Hepatocyte (in vitro differentiated cells): ENCODE measurements at regions not wholly inside any gene's neighbourhood (a gene's known extent, or its start where the extent isn't known, plus 50 kb on each side); places are given as distances from the start of the nearest gene placed in this dataset.

ENCODE experiments used
- DNase-seq: peaks from one replicate; pipeline ENCODE4 v3.0.0-alpha.2; 2016; ENCODE audit warnings: low spot score
- H2AFZ ChIP-seq: fragments of 200-600 bp; sonication (generic); 2 replicates; pipeline ENCODE4 v1.6.0; 2016; ENCODE audit warnings: antibody characterized with exemption, mild to moderate bottlenecking
- H3K27ac ChIP-seq: fragments of 200-600 bp; sonication (generic); 2 replicates; pipeline ENCODE4 v1.5.1; 2016; ENCODE audit warnings: mild to moderate bottlenecking
- H3K27me3 ChIP-seq: fragments of 200-600 bp; sonication (generic); 2 replicates; pipeline ENCODE4 v1.6.1; 2016
- H3K36me3 ChIP-seq: fragments of 200-600 bp; sonication (generic); replicated peaks from 2 replicates; pipeline ENCODE4 v1.5.1; 2016; ENCODE audit warnings: low read depth; ENCODE audit not compliant: insufficient read depth
- H3K4me1 ChIP-seq: fragments of 200-600 bp; sonication (generic); 2 replicates; pipeline ENCODE4 v1.5.1; 2016; ENCODE audit warnings: mild to moderate bottlenecking, moderate library complexity; ENCODE audit not compliant: insufficient read depth
- H3K4me2 ChIP-seq: fragments of 200-600 bp; sonication (generic); 2 replicates; pipeline ENCODE4 v1.6.0; 2016
- H3K4me3 ChIP-seq: fragments of 200-600 bp; sonication (generic); 2 replicates; pipeline ENCODE4 v1.5.1; 2016; ENCODE audit warnings: mild to moderate bottlenecking
- H3K79me2 ChIP-seq: fragments of 200-600 bp; sonication (generic); 2 replicates; pipeline ENCODE4 v1.6.0; 2017; ENCODE audit warnings: mild to moderate bottlenecking
- H3K9me2 ChIP-seq: fragments of 200-600 bp; sonication (generic); replicated peaks from 2 replicates; pipeline ENCODE4 v1.6.0; 2017; ENCODE audit warnings: mild to moderate bottlenecking; ENCODE audit not compliant: insufficient read depth
- H3K9me3 ChIP-seq: fragments of 200-600 bp; sonication (generic); 2 replicates; pipeline ENCODE4 v1.5.1; 2016; ENCODE audit warnings: low read depth, mild to moderate bottlenecking
- H4K20me1 ChIP-seq: fragments of 200-600 bp; sonication (generic); 2 replicates; pipeline ENCODE4 v1.6.0; 2016; ENCODE audit warnings: mild to moderate bottlenecking; ENCODE audit not compliant: insufficient read depth, poor library complexity, severe bottlenecking
- EZH2 ChIP-seq: fragments of 200-600 bp; sonication (generic); IDR thresholded peaks from 2 replicates; pipeline ENCODE4 v1.6.1; 2016; ENCODE audit warnings: antibody characterized with exemption, mild to moderate bottlenecking, borderline replicate concordance
- EZH2phosphoT487 ChIP-seq: fragments of 200-600 bp; sonication (generic); IDR thresholded peaks from one replicate; pipeline ENCODE4 v1.6.1; 2018; ENCODE audit warnings: antibody characterized with exemption, mild to moderate bottlenecking, low read depth, moderate library complexity; ENCODE audit not compliant: unreplicated experiment, severe bottlenecking
- WGBS: methylation state at CpG from one replicate; pipeline ENCODE4 v1.1.6; 2016; ENCODE audit warnings: low lambda C conversion rate; ENCODE audit errors: missing lambda C conversion rate; 5-methylcytosine and 5-hydroxymethylcytosine counted together
- TF ChIP-seq, protein P1 (sequence below): fragments of 200-600 bp; sonication (generic); IDR thresholded peaks from 2 replicates; pipeline ENCODE4 v1.5.1; 2016; ENCODE audit warnings: antibody characterized with exemption, mild to moderate bottlenecking; ENCODE audit not compliant: poor library complexity

DNA sequence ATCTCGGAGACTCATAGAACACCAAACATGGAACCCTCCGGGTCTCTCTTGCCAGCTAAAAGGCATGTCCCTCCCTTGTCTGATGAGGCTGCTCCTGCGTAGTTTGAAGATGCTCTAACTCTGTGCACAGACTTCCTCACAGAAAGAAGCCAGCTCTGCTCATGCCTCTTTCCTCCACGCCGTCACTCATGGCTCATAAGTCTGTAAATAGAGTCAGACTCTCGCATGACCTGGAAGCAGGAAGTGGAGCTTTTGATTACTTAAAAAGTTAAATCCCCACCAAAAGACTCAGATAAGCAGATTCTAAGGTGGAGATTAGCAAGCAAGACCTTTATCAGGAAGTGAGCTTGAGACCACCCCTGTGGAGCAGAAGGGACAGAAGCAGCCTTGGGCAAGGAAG is 171.6 kb downstream of the TRIM33 start:
- DNase-seq, result no peak
- Histone ChIP-seq H3K79me2 (no peaks in the 10 kb centered on the region), H3K4me1 (no peaks in the 10 kb centered on the region), H2AFZ (no peak overlapping the region), H3K9me3 (no peaks in the 10 kb centered on the region), H3K4me3 (no peak overlapping the region), H3K4me2 (no peak overlapping the region), H3K36me3 (no peaks in the 10 kb centered on the region), H3K27me3 (no peaks in the 10 kb centered on the region), H4K20me1 (no peaks in the 10 kb centered on the region), H3K27ac (no peak overlapping the region), H3K9me2 (no peaks in the 10 kb centered on the region)
- WGBS, result 69% methylated on average over 6 of the region's 6 CpGs
- TF ChIP-seq EZH2 (no peak), EZH2phosphoT487 (no peak)
- TF ChIP-seq, protein P1, sequence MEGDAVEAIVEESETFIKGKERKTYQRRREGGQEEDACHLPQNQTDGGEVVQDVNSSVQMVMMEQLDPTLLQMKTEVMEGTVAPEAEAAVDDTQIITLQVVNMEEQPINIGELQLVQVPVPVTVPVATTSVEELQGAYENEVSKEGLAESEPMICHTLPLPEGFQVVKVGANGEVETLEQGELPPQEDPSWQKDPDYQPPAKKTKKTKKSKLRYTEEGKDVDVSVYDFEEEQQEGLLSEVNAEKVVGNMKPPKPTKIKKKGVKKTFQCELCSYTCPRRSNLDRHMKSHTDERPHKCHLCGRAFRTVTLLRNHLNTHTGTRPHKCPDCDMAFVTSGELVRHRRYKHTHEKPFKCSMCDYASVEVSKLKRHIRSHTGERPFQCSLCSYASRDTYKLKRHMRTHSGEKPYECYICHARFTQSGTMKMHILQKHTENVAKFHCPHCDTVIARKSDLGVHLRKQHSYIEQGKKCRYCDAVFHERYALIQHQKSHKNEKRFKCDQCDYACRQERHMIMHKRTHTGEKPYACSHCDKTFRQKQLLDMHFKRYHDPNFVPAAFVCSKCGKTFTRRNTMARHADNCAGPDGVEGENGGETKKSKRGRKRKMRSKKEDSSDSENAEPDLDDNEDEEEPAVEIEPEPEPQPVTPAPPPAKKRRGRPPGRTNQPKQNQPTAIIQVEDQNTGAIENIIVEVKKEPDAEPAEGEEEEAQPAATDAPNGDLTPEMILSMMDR, result no peak

DNA sequence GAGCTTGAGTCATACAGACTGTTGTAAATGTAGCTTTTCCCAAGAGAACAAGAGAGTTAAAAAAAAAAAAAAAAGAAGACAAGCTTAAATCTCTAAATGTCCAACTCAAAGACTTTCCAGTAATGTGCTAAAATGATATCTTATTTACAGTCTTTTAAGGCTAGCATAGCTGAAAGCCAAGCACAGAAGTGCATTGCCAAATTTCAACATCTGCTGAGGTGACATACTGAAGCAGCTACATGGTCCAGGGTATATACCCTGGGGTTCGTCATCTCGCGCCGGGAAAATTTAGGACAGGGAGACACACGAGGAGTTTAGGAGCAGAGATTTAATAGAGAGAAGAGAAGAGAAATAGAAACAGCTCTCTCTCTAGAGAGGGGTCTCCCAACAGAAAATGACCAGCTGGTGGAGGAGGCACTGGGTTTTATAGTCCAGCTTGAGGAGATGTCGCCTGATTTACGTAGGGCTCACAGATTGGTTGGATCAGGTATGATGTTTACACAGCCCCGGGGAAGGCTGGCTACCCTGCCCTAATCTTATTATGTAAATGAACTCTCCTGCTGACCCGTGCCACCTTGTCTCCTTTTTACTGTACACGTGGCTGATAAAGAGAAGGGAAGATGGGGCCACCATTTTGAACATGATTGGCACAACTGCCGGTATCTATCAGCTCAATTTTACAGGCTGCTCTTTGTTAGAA is 172.7 kb downstream of the TRIM33 start:
- no peaks in the 10 kb centered on the region for H3K79me2 ChIP-seq
- no peak overlapping the region for H3K27ac ChIP-seq
- DNase-seq, result no peak
- TF ChIP-seq, protein P1, result no peak
- TF ChIP-seq EZH2, result no peak
- TF ChIP-seq EZH2phosphoT487, result no peak
- H3K4me2 ChIP-seq, result no peak overlapping the region
- H3K4me1 ChIP-seq, result no peaks in the 10 kb centered on the region
- 60% methylated on average over 11 of the region's 11 CpGs for WGBS
- H3K4me3 ChIP-seq, result no peak overlapping the region
- no peak overlapping the region for H2AFZ ChIP-seq
- H3K27me3 ChIP-seq, result peaks cover 5% of the 10 kb centered on the region
- no peaks in the 10 kb centered on the region for H3K9me3 ChIP-seq
- H3K36me3 ChIP-seq, result no peaks in the 10 kb centered on the region
- H4K20me1 ChIP-seq, result no peaks in the 10 kb centered on the region
- H3K9me2 ChIP-seq, result no peaks in the 10 kb centered on the region

DNA sequence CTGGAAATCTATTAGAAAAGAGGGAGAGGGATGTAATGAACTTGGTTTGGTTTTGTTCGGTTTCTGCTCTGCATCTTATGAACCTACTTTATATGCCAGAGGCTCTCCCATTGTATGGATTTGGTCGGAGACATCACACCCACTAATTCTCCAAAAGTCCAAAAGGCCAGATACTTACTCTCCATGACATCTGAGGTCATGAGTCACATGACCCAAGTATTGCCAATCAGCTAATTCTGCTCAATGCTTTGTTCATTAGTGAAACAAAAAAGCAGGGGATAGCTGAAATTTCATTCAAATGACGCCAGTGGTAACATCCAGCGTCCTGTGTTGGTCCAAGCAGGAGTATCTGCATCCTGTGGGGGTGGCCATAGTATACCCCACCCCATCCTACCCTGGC is 173.6 kb downstream of the TRIM33 start:
- Histone ChIP-seq H2AFZ (no peak overlapping the region), H3K4me1 (no peaks in the 10 kb centered on the region), H3K9me3 (no peaks in the 10 kb centered on the region), H4K20me1 (no peaks in the 10 kb centered on the region), H3K4me2 (no peak overlapping the region), H3K27ac (no peak overlapping the region), H3K27me3 (peaks cover 5% of the 10 kb centered on the region), H3K36me3 (no peaks in the 10 kb centered on the region), H3K4me3 (no peak overlapping the region), H3K9me2 (no peaks in the 10 kb centered on the region), H3K79me2 (no peaks in the 10 kb centered on the region)
- no peak for TF ChIP-seq EZH2
- TF ChIP-seq, protein P1, result no peak
- TF ChIP-seq EZH2phosphoT487, result no peak
- WGBS, result 94% methylated on average over 4 of the region's 4 CpGs
- no peak for DNase-seq

DNA sequence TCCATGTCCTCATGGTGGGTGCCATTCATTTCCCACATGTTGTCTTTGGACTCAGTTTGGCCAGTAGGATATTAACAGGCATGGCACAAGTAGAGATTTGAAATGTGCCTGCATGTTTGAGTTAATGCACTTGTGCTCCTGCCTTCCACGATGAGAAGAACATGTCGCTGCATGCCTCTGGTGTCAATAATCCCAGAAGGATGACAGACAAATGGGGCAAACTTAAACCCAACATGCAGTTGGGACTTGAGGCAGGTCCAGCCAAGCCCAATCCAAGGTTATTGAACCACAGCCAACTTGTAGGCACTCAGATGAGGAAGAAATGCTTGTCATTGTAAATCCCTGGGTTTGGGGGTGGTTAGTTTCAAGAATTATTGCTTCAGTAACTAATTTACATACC is 174.6 kb downstream of the TRIM33 start:
- no peaks in the 10 kb centered on the region for H3K79me2 ChIP-seq
- peaks cover 5% of the 10 kb centered on the region for H3K27me3 ChIP-seq
- H4K20me1 ChIP-seq, result no peaks in the 10 kb centered on the region
- H3K36me3 ChIP-seq, result no peaks in the 10 kb centered on the region
- no peaks in the 10 kb centered on the region for H3K9me2 ChIP-seq
- TF ChIP-seq, protein P1, result no peak
- no peak for TF ChIP-seq EZH2
- TF ChIP-seq EZH2phosphoT487, result no peak
- 90% methylated on average over 2 of the region's 2 CpGs for WGBS
- DNase-seq, result no peak
- no peaks in the 10 kb centered on the region for H3K9me3 ChIP-seq
- no peak overlapping the region for H2AFZ ChIP-seq
- no peak overlapping the region for H3K27ac ChIP-seq
- H3K4me1 ChIP-seq, result no peaks in the 10 kb centered on the region
- H3K4me2 ChIP-seq, result no peak overlapping the region
- H3K4me3 ChIP-seq, result no peak overlapping the region
